KMS-11 (cell line): ENCODE measurements at regions not wholly inside any gene's neighbourhood (a gene's known extent, or its start where the extent isn't known, plus 50 kb on each side); places are given as distances from the start of the nearest gene placed in this dataset.

Experiments
- H2AFZ ChIP-seq: fragments of 200-600 bp; sonication (generic); 2 replicates; pipeline ENCODE4 v1.6.1; 2016; ENCODE audit warnings: antibody characterized with exemption, mixed run types, low read depth
- H3K27ac ChIP-seq: fragments of 200-600 bp; sonication (generic); 2 replicates; pipeline ENCODE4 v1.6.1; 2016; ENCODE audit warnings: mild to moderate bottlenecking, mixed run types
- H3K27me3 ChIP-seq: fragments of 200-600 bp; sonication (generic); 2 replicates; pipeline ENCODE4 v1.6.1; 2017; ENCODE audit warnings: mild to moderate bottlenecking, low read depth, mixed run types, moderate library complexity; ENCODE audit not compliant: insufficient read depth
- H3K36me3 ChIP-seq: fragments of 200-600 bp; sonication (generic); 2 replicates; pipeline ENCODE4 v1.6.1; 2017; ENCODE audit warnings: mild to moderate bottlenecking, mixed run types; ENCODE audit not compliant: insufficient read depth
- H3K4me1 ChIP-seq: fragments of 200-600 bp; sonication (generic); 2 replicates; pipeline ENCODE4 v1.6.1; 2016; ENCODE audit warnings: mild to moderate bottlenecking, low read depth, mixed run types; ENCODE audit not compliant: poor library complexity, severe bottlenecking
- H3K4me2 ChIP-seq: fragments of 200-600 bp; sonication (generic); 2 replicates; pipeline ENCODE4 v1.7.0; 2016; ENCODE audit warnings: mild to moderate bottlenecking, mixed run types
- H3K4me3 ChIP-seq: fragments of 200-600 bp; sonication (generic); IDR thresholded peaks from 2 replicates; pipeline ENCODE4 v1.6.1; 2017; ENCODE audit warnings: low read depth, low read length, mixed read lengths; ENCODE audit not compliant: insufficient read depth
- H3K79me2 ChIP-seq: fragments of 200-600 bp; sonication (generic); 2 replicates; pipeline ENCODE4 v1.6.1; 2016; ENCODE audit warnings: low read depth, mixed run types; ENCODE audit not compliant: insufficient read depth
- H3K9ac ChIP-seq: fragments of 200-600 bp; sonication (generic); 2 replicates; pipeline ENCODE4 v1.6.1; 2016; ENCODE audit warnings: mild to moderate bottlenecking, mixed run types
- H4K20me1 ChIP-seq: fragments of 200-600 bp; sonication (generic); 2 replicates; pipeline ENCODE4 v1.6.1; 2016; ENCODE audit warnings: mild to moderate bottlenecking, mixed run types; ENCODE audit not compliant: insufficient read depth
- TF ChIP-seq, protein P1 (sequence below): fragments of 200-600 bp; sonication (generic); conservative IDR thresholded peaks from 2 replicates; pipeline ENCODE4 v1.6.1; 2017; ENCODE audit warnings: low read depth, mild to moderate bottlenecking, antibody characterized with exemption, low read length, moderate library complexity, mixed read lengths

DNA sequence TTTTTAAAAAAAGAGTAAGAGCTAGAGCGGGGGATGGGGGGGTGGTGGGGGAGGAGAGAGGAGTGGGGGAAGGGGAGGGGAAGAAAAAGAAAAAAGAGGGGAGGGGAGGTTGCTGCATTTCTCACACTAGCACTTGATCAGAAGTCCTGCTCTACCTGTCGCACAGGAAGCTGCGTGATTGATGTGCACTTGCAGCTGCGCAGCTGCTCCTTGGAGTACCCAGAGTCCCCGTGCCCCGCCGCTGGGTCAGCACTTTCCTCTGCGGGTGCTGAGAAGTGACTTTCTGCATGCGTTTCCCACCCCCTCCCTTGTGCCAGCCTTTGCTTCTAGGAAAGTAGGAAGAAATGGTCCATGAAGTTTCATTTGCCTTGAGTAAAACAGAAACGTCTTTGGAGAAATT, 297.3 kb downstream of the ETAA1 start:
- no peak overlapping the region for H3K9ac ChIP-seq
- H3K36me3 ChIP-seq: no peaks in the 10 kb centered on the region
- H3K27me3 ChIP-seq: no peaks in the 10 kb centered on the region
- no peaks in the 10 kb centered on the region for H4K20me1 ChIP-seq
- no peak overlapping the region for H2AFZ ChIP-seq
- no peak overlapping the region for H3K27ac ChIP-seq
- TF ChIP-seq, protein P1, sequence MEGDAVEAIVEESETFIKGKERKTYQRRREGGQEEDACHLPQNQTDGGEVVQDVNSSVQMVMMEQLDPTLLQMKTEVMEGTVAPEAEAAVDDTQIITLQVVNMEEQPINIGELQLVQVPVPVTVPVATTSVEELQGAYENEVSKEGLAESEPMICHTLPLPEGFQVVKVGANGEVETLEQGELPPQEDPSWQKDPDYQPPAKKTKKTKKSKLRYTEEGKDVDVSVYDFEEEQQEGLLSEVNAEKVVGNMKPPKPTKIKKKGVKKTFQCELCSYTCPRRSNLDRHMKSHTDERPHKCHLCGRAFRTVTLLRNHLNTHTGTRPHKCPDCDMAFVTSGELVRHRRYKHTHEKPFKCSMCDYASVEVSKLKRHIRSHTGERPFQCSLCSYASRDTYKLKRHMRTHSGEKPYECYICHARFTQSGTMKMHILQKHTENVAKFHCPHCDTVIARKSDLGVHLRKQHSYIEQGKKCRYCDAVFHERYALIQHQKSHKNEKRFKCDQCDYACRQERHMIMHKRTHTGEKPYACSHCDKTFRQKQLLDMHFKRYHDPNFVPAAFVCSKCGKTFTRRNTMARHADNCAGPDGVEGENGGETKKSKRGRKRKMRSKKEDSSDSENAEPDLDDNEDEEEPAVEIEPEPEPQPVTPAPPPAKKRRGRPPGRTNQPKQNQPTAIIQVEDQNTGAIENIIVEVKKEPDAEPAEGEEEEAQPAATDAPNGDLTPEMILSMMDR: no peak
- H3K79me2 ChIP-seq: no peaks in the 10 kb centered on the region
- no peak overlapping the region for H3K4me3 ChIP-seq
- no peak overlapping the region for H3K4me2 ChIP-seq
- no peaks in the 10 kb centered on the region for H3K4me1 ChIP-seq

DNA sequence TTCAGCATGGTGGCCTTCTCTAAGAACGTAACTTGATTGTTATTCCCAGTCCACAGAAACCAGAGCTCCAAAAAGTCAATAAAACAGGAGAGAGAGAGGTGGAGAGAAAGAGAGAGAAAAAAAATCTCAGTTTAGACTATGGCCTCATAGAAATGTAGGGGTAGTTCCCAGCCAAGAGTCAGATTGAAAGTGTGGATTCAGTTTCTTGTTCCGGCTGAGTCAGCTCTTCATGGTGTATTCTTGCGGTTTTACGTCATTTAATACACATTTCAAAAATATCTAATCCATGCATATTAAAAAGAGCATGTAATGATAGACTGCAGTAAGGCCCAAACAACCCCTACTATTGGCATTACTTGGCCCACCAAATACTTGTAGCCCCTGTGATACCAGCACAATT, 303.9 kb downstream of the ETAA1 start:
- no peak overlapping the region for H3K9ac ChIP-seq

DNA sequence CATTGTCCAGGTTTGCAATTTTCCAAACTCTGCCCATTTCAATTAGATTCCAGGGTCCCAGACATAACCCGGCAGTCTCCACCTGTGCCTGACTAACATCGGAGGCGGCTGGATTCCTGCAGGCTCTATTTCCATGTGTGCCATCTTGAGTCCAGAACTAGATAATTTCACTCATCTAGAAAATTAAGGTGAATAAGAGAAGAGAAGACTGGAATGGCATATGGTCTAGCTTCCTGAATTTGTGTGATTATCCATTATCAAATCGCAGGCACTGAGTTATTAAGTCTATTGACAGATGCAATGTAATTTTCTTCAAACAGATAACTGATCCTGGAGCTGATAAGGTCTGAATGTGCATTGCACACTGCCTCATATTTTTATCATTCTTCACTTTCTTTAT, 305.2 kb downstream of the ETAA1 start:
- Histone ChIP-seq H3K27me3 (no peaks in the 10 kb centered on the region), H3K4me1 (no peaks in the 10 kb centered on the region), H3K9ac (no peak overlapping the region), H2AFZ (no peak overlapping the region), H3K4me3 (no peak overlapping the region), H3K36me3 (no peaks in the 10 kb centered on the region), H4K20me1 (no peaks in the 10 kb centered on the region), H3K27ac (no peak overlapping the region), H3K4me2 (no peak overlapping the region), H3K79me2 (no peaks in the 10 kb centered on the region)
- TF ChIP-seq, protein P1: no peak

More for the DNA sequence above, 303.9 kb downstream of the ETAA1 start:
- Histone ChIP-seq H3K27ac (no peak overlapping the region), H3K79me2 (no peaks in the 10 kb centered on the region), H4K20me1 (no peaks in the 10 kb centered on the region), H2AFZ (no peak overlapping the region), H3K4me2 (no peak overlapping the region), H3K4me1 (no peaks in the 10 kb centered on the region), H3K4me3 (no peak overlapping the region), H3K27me3 (no peaks in the 10 kb centered on the region), H3K36me3 (no peaks in the 10 kb centered on the region)
- TF ChIP-seq, protein P1: no peak

DNA sequence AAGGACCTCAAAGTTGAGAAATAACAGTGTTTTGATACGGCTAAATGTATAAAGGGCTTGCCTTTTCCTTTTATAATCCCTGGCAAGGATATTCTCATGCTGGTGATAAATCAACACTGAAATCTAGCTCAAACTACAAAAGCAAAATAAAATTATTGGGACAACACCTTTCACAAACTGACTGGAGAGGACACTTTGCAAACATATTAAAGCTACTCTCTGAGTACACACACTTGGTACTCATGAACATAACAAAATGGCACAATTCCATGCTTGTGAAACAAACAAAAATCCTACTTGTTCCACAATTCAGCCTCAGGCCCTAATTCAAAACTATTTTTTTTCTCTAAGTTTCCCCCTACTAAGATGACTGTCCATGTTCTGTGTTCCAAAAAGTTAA, 305.8 kb downstream of the ETAA1 start:
- no peak overlapping the region for H2AFZ ChIP-seq
- H3K4me3 ChIP-seq: no peak overlapping the region
- H3K27ac ChIP-seq: no peak overlapping the region
- no peak overlapping the region for H3K4me2 ChIP-seq
- H3K4me1 ChIP-seq: no peaks in the 10 kb centered on the region
- TF ChIP-seq, protein P1: no peak
- no peaks in the 10 kb centered on the region for H3K79me2 ChIP-seq
- H3K36me3 ChIP-seq: no peaks in the 10 kb centered on the region
- no peaks in the 10 kb centered on the region for H3K27me3 ChIP-seq
- no peaks in the 10 kb centered on the region for H4K20me1 ChIP-seq
- no peak overlapping the region for H3K9ac ChIP-seq
